ENCODE measurements at regions not wholly inside any gene's neighbourhood (a gene's known extent, or its start where the extent isn't known, plus 50 kb on each side); places are given as distances from the start of the nearest gene placed in this dataset.
"Not testable (repeated sequence)": the region's sequence is repeated elsewhere in the genome, so short reads cannot be mapped to it uniquely, and the experiment has no call there.

GRCh38 chr12:79990509-79991338 is 55.8 kb upstream of the PPP1R12A start:
- not testable (repeated sequence) for DNase-seq

GRCh38 chr12:79988368-79988767 is 53.5 kb upstream of the PPP1R12A start:
- DNase-seq: no peak

- no peak for DNase-seq
These were observed 52.8 kb upstream of the PPP1R12A start for GRCh38 chr12:79987731-79988130.

All from suppressor macrophage treated with lipopolysaccharide for 4 hours (primary cell).